GM19025 (cell line): ENCODE measurements at regions not wholly inside any gene's neighbourhood (a gene's known extent, or its start where the extent isn't known, plus 50 kb on each side); places are given as distances from the start of the nearest gene placed in this dataset.

Experiments
- ATAC-seq: cut with Tn5 transposase; IDR thresholded peaks from one replicate; pipeline ENCODE4 v1.9.1; 2021; ENCODE audit warnings: mild to moderate bottlenecking, low read depth, moderate library complexity; ENCODE audit not compliant: unreplicated experiment

DNA sequence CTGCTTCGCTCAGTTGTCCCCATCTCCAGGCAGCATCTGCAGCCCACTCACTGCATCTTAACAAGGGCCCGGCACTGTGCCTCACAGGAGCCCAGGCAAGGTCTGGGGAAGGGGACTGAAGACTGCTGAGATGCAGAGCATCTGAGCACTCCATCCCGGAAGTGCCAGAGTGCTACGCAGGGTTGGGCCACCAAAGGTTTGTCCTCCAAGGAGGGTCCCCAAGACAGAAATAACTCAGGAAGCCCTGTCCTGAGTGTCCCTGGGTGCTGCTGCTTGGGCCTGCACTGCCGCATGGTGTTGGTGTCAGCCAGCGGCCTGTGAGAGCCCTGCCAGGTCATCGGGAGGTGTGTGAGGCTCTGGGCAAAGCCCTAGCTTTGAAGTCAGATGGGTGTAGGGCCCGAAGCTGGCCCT is 288.2 kb upstream of the ZMIZ1 start:
- ATAC-seq = no peak

- no peak for ATAC-seq
Observed at GRCh38 chr10:78781251-78781913, 287.4 kb upstream of the ZMIZ1 start.

DNA sequence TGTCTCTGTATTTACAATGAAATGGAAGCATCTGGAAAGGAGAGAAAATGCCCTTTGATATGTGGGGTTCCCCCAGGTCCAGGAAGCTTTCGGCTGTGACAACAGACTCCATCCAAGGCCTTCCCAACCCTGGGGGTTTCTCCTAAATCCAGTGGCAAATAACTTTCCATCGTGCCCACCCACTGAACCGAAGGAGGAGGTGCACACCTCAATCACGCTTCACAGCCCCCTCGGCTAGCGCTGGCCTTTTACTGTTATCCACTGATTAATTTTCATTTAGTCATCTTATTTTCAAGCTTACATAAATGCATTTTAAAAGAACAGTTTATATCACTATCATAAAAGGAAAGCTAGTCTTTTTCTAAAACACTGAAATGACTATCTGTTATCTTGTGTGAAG is 286.8 kb upstream of the ZMIZ1 start:
- no peak for ATAC-seq

DNA sequence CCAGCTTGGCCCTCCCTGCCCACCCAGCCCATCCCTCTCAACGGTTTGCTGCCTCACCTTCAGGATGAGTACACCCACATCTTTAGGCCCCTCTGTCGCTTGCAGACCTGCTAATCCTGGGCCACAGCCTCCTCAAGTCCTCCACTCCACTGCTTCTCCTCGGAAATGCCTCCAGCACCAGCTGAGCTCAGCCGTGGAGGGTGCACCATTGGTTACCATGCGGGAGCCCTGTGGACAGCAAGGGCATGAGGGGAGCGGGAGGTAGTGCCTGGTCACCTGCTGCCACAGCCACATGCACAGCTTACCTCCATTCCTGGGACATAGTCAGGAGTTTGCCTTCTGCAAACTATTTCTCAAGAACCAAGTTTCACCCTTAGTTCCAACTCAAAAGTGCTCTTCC is 286.3 kb upstream of the ZMIZ1 start:
- ATAC-seq = no peak

DNA sequence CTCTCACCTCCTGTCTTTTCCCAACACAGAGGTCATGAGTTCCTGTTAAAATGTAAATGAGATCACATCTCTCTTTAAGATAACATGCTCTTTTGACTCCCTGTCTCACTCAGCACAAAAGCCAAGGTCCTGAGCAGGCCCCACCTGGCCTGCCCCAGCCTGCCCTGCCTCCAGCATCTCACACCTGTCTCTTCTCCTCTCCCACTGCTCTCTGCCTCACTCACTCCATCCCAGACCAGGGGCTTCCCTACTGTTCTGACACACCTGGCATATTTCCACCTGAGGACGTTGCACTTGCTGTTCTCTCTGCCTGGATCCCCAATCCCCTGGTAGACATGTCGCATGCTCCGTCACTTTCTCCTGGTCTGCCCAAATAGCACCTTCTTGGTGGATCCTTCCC is 285.0 kb upstream of the ZMIZ1 start:
- ATAC-seq = no peak

- ATAC-seq = no peak
Observed at GRCh38 chr10:78784546-78784945, 284.2 kb upstream of the ZMIZ1 start.

- no peak for ATAC-seq
Observed at GRCh38 chr10:78785066-78785465, 283.7 kb upstream of the ZMIZ1 start.

GRCh38 chr10:78785991-78786390 is 282.8 kb upstream of the ZMIZ1 start:
- no peak for ATAC-seq

DNA sequence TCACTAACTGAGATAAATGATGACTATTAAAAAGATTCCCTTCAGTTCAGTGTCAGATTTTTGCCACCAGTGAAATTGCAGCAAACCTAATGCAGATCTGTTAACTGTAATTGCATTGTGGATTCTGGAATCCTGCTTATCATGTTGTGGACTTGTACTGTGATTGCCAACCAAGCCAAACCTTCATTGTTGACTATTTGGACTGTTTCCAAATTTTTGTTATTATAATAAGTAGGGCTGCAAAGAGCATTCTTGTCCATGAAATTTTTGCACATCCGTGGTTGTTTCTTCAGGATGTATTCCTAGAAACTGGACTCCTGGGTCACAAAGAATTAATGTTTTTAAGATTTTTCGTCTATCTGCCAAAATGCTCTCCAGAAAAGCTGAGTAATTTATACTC is 281.6 kb upstream of the ZMIZ1 start:
- ATAC-seq = no peak

- no peak for ATAC-seq
Observed at GRCh38 chr10:78794736-78795455, 273.9 kb upstream of the ZMIZ1 start.

DNA sequence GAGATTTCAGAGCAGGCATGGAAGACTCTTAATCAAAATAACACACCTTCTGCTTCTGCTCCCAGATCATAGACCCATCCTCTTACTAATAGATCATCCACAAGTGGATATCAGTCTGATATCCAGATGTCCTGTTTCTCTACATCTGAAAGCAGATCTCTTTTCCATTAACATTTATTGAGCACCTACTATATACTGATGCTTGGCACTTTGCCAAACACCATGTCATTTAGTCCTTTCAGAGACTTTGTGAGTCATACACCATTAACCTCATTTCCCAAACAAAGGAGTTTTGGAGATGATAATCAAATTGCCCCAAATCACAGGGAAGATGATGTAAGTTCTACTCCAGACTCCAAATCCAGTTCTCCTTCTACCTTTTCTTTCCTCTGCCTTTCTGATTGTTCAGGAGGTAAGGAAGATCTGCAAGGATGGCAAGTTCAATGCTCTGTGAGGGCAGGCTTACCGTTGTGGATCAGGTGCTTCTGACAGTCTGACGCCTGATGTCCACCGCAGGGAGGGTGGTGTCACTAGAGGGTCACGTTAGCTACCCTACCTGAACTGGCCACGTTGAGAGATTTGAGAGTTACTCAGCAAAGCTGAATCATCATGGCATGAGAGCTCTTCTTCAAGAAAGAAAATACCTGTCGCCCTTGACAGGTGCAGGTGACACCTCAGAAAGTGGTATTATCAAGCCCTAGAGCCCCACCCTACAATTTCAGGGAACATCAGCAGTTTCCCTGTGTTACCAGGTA is 269.6 kb upstream of the ZMIZ1 start:
- no peak for ATAC-seq

DNA sequence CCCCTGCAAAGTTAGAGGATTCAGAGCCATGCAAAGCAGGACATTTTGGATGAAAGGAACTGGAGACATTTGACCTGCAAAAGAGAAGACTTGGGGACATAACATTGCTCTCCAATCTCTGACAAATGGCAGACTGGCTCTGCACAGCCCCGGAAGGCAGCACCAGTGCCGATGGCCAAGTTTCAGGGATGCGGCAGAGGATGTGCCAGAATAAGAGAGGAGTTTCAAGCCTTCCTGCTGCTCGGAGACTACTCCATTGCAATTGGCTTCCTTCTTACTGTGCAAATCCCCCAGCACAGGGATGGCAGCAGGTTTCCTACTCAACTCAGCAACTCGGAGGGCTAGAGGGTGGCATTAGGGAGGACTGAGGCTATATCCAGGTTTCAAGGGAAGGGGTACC is 268.8 kb upstream of the ZMIZ1 start:
- ATAC-seq = no peak

DNA sequence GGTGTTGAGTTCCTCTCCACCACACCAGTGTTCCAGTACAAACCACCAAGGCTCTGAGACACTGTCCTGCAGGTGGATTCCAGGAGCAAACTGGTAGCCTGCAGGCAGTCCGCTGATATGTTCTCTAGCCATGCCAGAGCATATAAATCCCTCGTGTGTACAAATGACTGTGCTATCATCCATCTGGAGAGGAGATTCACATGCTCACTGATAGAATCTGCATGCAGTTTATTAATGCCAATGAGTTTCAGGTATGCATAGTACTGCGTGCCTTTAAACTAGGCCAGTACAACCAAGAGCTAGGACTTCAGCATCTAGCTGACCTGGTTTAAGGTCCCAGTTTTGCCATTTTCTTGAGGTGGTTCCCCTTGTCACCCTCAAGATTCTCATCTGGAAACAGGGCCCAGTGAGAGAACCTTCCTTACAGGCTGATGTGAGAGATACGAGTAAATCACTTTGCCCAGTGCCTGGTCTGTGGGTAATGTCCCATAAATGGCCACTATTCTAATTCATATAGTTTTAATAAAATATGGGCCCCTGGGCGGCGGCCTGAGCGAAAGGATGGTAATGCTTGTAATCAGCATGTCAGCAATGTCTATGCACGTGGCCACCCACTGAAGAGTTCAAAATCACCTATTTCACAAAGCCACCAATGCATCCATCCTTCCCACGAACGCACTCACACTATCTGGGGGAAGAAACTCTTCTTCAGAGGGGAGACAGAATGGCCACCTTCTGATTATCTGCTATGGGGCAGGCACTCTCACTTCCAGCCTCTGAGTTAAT is 268.0 kb upstream of the ZMIZ1 start:
- ATAC-seq = no peak

DNA sequence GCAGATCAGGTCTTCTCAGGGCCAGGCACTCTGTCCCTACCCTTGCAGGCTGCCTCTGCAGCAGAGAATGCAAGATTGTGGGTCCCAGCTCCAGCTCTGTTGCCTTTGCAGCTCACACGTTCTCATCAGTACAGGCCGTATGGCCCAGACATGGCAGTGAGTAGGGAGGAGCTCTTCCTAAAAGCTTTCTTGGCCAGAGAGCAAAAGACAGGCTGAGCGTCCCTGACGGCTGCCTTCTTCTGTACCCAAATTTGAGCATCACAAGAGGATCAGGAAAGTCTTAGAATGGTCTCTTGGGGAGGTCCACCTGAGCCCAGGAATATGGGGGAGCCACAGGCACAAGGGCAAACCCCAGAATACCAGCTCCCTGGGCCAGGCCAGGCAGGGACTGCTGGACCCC is 266.3 kb upstream of the ZMIZ1 start:
- ATAC-seq = no peak

- no peak for ATAC-seq
Observed at GRCh38 chr10:78802866-78803265, 265.9 kb upstream of the ZMIZ1 start.

GRCh38 chr10:78803710-78804109 is 265.1 kb upstream of the ZMIZ1 start:
- no peak for ATAC-seq

GRCh38 chr10:78804411-78805032 is 264.2 kb upstream of the ZMIZ1 start:
- no peak for ATAC-seq

DNA sequence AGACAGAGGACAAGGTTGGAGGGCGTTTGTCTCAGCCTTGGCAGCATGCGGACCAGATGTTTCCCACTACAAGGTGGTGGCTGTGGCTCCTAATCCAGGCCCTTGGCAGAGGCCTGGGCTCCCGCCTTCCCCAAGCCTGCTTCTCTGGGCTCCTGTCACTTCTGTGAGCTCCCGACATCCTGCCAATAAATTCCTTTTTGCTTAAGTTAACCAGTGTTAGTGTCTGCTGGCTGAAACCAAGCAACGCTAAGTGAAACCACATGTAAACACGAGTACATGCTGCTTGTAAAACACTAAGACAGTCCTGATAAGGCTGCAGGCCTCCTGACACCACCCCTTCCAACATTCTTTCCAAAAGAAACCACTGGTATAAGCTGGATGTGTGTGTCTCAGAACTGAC is 263.6 kb upstream of the ZMIZ1 start:
- no peak for ATAC-seq

- no peak for ATAC-seq
Observed at GRCh38 chr10:78806681-78807221, 262.0 kb upstream of the ZMIZ1 start.

- no peak for ATAC-seq
Observed at GRCh38 chr10:78807504-78808203, 261.1 kb upstream of the ZMIZ1 start.
